NOMO-1 treated with dmso at 0.1 percent for 144 hours (cell line): ENCODE measurements at regions not wholly inside any gene's neighbourhood (a gene's known extent, or its start where the extent isn't known, plus 50 kb on each side); places are given as distances from the start of the nearest gene placed in this dataset.

ENCODE experiments used
- DNase-seq: peaks from one replicate; lab custom pipeline; 2025; ENCODE audit not compliant: unreplicated experiment; lab: John Stamatoyannopoulos, UW

- DNase-seq = no peak
These were observed 172.3 kb upstream of the PPP2R2D start for GRCh38 chr10:131728286-131729228.

DNA sequence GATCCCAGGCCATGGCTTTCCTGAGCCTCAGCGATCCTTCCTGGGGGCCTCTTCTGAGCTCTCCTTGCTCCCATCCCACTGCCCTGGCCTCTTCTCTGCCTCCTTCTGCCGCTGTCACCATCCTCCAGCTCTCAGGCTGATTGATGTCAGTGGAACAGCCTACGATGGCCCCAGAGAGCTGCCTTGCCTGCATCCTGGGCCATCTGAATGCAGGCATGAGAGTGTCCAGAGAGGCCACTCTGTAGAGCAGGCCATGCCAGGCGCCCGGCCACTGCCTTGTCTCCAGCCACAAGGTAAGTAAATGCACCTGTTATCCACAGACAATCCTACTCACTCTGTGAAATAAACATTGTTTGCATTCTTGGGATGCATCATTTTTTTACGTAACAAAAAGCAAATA is 171.4 kb upstream of the PPP2R2D start:
- no peak for DNase-seq

DNA sequence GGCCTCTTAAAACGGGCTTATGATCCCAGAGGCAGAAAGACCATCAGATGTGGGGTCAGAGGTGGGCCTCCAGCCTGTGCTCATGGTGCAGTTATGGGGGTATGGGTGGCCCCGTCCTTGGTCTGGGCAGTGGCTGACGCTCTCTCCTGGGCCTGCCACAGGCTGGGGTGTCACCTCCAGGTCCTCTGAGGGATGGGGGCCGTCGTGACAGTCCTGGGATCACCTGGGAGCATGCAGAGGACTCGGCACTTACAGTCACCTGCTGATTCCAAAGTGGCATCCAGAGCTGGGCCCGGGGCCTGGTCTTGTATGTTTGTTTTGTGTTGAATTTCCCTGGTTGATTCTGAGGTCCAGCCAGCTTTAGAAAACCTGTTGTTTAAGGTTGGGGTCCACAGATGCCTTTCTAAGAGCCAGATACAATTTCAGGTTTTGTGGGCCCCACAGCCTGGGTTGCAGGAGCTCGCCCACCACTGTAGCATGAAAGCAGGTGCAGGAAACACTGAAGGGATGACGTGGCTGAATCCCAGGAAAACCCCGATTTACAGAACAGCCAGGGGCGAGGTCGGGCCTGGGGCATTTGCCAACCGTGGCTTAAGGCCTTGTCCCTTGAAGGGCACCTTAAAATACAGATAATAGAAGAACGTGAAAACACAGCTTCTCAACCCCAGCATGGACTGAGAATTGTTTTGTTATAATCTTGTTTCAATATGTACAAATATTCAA is 170.7 kb upstream of the PPP2R2D start:
- no peak for DNase-seq

GRCh38 chr10:131730771-131731497 is 169.9 kb upstream of the PPP2R2D start:
- no peak for DNase-seq

DNA sequence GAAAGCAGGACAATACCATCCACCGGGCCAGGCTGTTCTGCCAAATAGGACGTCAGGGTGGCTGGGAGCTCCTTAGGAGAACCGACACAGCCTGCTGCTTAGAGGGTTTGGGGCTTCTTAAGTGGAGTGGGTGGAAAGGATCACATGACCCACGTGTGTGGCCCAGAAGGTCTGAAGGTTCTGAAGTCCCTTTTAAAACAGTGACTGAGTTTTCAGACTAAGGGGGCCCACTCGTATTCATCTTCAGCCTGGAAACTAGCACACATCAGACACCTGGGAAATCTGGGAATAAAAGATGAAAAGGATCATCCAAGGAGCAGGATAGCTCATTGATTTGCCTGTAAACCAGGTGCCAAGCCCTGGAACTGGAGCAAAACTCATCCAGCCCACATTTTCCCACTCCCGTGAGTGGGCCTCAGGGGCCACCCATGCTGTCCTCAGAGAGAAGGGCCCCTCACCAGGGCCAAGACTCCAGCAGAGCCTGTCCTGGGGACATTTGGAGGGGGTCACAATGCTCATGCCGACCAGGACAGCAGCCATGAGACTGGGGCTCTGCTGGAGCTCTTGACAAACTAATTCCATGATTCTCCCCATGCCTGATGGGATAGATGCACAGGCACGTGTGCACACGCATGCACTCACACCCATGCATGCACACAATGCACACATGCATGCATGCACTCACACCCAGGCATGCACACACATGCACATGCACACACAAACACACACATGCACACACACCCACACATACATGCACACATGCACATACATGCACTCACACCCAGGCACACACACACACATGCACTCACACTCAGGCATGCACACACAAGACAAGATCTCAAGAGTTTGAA is 168.8 kb upstream of the PPP2R2D start:
- DNase-seq = no peak

DNA sequence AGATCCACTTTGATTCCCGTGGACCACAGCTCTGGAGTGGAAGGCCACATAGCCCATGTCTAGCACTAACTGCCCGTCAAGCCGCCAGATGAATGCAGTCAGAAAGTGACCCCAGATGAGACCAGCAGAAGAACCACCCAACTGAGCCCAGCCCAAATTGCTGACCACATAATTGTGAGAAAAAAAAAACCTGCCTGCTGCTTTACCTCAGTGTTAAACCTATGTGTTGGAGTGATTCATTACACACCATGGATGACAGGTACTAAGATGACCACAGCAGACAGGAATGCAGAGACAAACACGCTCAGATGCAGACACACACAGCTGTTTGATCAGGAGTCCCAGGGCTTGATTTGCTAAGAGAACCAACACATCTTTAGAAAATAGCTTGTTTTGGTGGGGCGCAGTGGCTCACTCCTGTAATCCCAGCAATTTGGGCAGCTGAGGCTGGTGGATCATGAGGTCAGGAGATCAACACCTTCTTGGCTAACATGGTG is 168.1 kb upstream of the PPP2R2D start:
- no peak for DNase-seq

GRCh38 chr10:131733596-131733995 is 167.2 kb upstream of the PPP2R2D start:
- DNase-seq = no peak

DNA sequence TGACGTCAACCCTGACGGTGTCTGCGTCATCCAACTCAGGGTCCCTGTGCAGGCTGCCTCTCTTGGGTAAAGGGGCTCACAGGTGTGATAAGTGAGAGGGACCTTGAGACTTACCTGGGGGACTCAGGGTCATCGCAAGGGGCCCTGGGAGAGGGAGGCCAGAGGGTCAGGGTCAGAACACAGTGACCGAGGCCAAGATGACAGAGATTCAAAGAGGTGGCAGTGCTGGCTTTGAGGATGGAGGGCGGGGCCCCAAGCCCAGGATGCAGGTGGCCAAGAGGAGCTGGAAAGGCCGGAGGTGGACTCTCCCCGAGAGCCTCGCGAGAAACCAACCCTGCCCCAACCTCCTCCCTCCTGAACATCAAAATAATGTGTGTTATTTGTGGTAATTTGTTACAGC is 165.2 kb upstream of the PPP2R2D start:
- DNase-seq = no peak

GRCh38 chr10:131736321-131736980 is 164.4 kb upstream of the PPP2R2D start:
- DNase-seq = no peak

DNA sequence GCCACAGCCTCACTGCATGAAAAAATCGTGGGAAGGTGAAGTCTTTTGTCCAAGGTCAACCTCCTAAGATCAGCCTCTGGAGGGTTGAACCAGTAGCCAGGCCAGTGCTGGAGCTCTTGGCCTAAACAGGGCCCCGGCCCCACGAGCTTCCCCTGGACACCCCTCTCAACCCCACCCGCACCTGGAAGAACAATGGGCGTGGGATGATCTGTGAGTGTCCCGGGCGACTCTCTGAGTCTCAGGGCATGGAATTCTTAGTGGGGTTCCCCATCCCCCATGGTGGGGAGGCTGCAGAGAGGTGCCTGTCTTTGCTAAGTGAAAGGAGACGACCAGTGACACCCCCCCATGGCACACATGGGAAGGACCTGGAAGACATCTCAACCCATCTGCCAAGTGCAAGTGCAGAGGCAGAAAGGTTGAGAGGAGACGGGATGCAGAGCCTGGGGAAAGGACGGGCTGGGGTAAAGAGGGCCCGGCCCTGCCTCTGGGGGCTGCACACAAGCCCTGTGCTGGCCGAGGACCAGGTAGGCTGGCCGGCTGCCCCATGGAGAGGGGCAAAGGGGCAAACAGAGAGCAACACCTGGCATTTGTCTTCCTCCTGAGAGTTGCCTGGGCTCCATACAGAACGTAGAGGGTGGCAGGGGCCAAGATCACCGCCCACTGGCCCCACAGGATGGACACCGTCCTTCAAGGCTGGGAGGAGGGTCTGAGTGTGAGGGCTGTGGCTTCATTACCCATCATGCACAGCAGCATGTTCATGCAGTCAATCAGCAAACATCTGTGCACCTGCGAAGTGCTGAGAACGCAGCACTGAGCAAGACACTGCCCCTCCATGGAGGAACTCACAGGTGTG is 163.0 kb upstream of the PPP2R2D start:
- DNase-seq = no peak

DNA sequence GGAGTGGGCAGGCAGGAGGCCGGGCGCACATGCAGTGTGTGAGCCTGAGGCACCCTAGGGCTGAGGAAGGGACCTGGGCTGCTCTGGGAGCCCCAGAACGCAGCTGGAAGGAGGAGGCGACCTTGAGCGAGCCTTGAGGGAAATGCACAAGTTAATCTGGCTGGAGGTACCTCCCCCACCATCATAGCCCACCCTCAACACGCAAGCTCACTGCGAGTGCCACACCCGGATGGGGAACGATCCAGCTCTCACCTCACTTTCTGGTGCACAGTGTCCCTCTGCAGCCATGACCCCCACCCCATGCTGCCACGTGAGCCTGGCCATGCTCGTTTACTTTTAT is 162.4 kb upstream of the PPP2R2D start:
- DNase-seq = no peak

DNA sequence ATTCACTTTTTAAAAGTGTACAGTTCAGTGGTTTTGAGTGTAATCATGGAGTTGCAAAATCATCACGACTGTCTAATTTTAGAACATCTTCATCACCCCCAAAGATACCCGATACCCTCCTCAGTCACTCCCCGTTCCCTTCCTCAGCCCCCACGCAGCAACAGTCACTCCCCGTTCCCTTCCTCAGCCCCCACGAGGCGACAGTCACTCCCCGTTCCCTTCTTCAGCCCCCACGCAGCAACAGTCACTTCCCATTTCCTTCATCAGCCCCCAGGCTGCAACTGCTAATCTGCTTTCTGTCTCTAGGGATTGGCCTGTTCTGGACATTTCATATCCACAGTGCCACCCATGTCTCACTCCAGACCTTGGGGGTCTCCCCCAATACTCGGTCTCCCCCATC is 161.6 kb upstream of the PPP2R2D start:
- DNase-seq = no peak

GRCh38 chr10:131742500-131742951 is 158.3 kb upstream of the PPP2R2D start:
- DNase-seq = no peak

- DNase-seq = no peak
These were observed 157.3 kb upstream of the PPP2R2D start for GRCh38 chr10:131743190-131744151.

- no peak for DNase-seq
These were observed 156.5 kb upstream of the PPP2R2D start for GRCh38 chr10:131744346-131744745.

DNA sequence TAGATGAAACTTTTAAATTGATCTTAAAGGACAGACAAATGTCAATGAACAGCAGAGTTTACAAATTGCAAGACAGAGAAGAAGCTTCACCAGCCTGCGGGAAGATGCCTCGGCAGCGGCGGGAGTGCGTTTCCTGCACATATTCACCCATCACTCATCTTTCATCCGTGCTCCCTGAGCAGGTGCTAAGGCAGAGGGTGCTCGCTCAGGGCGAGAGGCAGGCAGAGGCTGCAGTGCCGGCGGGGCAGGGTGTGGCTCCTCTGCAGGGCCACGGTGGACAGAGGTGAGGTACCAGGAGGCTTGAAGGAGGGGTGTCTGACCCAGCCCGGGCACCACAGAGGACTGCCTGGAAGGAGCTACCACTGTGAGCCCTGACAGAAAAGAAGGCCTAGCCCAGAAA is 155.2 kb upstream of the PPP2R2D start:
- DNase-seq = no peak

- no peak for DNase-seq
These were observed 154.5 kb upstream of the PPP2R2D start for GRCh38 chr10:131746241-131746711.

DNA sequence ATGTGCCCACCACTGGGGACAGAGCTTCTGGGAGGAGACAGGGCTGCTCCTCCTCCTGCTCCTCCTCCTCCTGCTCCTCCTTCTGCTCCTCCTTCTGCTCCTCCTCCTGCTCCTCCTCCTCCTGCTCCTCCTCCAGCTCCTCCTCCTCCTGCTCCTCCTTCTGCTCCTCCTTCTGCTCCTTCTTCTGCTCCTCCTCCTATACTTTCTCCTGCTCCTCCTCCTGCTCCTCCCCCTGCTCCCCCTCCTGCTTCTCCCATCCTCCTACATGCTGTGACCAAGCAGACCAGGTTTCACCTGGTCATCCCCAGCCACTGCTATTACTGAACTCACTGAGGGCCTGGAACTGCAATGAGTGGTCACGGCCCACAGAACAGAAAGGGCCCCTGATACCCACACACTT is 154.0 kb upstream of the PPP2R2D start:
- DNase-seq = no peak
